IMR-90 (cell line): ENCODE measurements at regions not wholly inside any gene's neighbourhood (a gene's known extent, or its start where the extent isn't known, plus 50 kb on each side); places are given as distances from the start of the nearest gene placed in this dataset.

Experiments
- ATAC-seq: fragments of 200-7000 bp; cut with Tn5 transposase; 2 replicates; pipeline ENCODE4 v1.9.1; 2020; ENCODE audit warnings: low read depth, mild to moderate bottlenecking, moderate library complexity
- BruUV-seq: library from RNA; stranded (reverse); fragments of 400-500 nt; replicated peaks from 2 replicates; lab custom pipeline; 2021; lab: Mats Ljungman, UMichigan
- CTCF ChIA-PET: fragments of 300-600 bp; formaldehyde crosslinking; extraction: SDS; loops from one replicate; lab custom pipeline; 2021; ENCODE audit warnings: antibody characterized with exemption; lab: Yijun Ruan, JAX
- POLR2A ChIA-PET: fragments of 300-600 bp; sonication (Branson Sonifier 250); formaldehyde crosslinking; loops from one replicate; lab custom pipeline; 2022; ENCODE audit warnings: antibody characterized with exemption; ENCODE audit not compliant: unreplicated experiment; lab: Charles Lee
- DNase-seq: peaks from one replicate; pipeline ENCODE4 v3.0.0; 2013
- H2AFZ ChIP-seq: replicated peaks from 2 replicates; pipeline ENCODE3; 2013; ENCODE audit warnings: low read length, mild to moderate bottlenecking; ENCODE audit not compliant: poor library complexity
- H2AK5ac ChIP-seq: 2 replicates; pipeline ENCODE4 v1.6.1; 2013; ENCODE audit warnings: low read depth, low read length, inconsistent platforms
- H2AK9ac ChIP-seq: replicated peaks from 2 replicates; pipeline ENCODE3; 2013; ENCODE audit warnings: mild to moderate bottlenecking, low read depth, low read length, moderate library complexity; ENCODE audit not compliant: poor library complexity
- H2BK120ac ChIP-seq: 2 replicates; pipeline ENCODE4 v1.6.1; 2013; ENCODE audit warnings: low read depth, low read length, inconsistent platforms
- H2BK15ac ChIP-seq: 3 replicates; pipeline ENCODE4 v1.6.1; 2013; ENCODE audit warnings: low read depth, low read length, inconsistent platforms
- H2BK20ac ChIP-seq: 2 replicates; pipeline ENCODE4 v1.6.1; 2013; ENCODE audit warnings: low read depth, mild to moderate bottlenecking, inconsistent platforms, low read length, moderate library complexity
- H2BK5ac ChIP-seq: 2 replicates; pipeline ENCODE4 v1.6.1; 2013; ENCODE audit warnings: mild to moderate bottlenecking, low read depth, low read length, inconsistent platforms; ENCODE audit not compliant: poor library complexity, severe bottlenecking
- H3K14ac ChIP-seq: replicated peaks from 2 replicates; pipeline ENCODE4 v1.6.1; 2013; ENCODE audit warnings: low read depth, low read length, inconsistent platforms
- H3K18ac ChIP-seq: 2 replicates; pipeline ENCODE4 v1.6.1; 2013; ENCODE audit warnings: low read depth, low read length, control low read depth
- H3K23ac ChIP-seq: 2 replicates; pipeline ENCODE4 v1.6.1; 2013; ENCODE audit warnings: low read depth, low read length, inconsistent platforms
- H3K27ac ChIP-seq: 2 replicates; pipeline ENCODE4 v1.5.1; 2013; ENCODE audit warnings: mild to moderate bottlenecking, control low read depth, low read length; ENCODE audit not compliant: insufficient read depth
- H3K27me3 ChIP-seq: 2 replicates; pipeline ENCODE4 v1.6.1; 2013; ENCODE audit warnings: low read length; ENCODE audit not compliant: control insufficient read depth, insufficient read depth
- H3K36me3 ChIP-seq: 2 replicates; pipeline ENCODE4 v1.6.1; 2013; ENCODE audit warnings: low read length, mixed read lengths; ENCODE audit not compliant: control insufficient read depth, insufficient read depth
- H3K4ac ChIP-seq: 2 replicates; pipeline ENCODE4 v1.6.1; 2013; ENCODE audit warnings: low read depth, low read length, inconsistent platforms
- H3K4me1 ChIP-seq: 2 replicates; pipeline ENCODE4 v1.6.1; 2013; ENCODE audit warnings: low read length, mixed read lengths; ENCODE audit not compliant: control insufficient read depth, insufficient read depth
- H3K4me2 ChIP-seq: 2 replicates; pipeline ENCODE4 v1.6.1; 2013; ENCODE audit warnings: low read depth, mild to moderate bottlenecking, control low read depth, low read length, moderate library complexity
- H3K4me3 ChIP-seq: 2 replicates; pipeline ENCODE4 v1.5.1; 2013; ENCODE audit warnings: low read depth, mild to moderate bottlenecking, control low read depth, low read length, moderate library complexity; ENCODE audit not compliant: insufficient read depth
- H3K56ac ChIP-seq: 2 replicates; pipeline ENCODE4 v1.6.1; 2013; ENCODE audit warnings: low read length, inconsistent platforms; ENCODE audit not compliant: insufficient read depth; ENCODE audit errors: extremely low read depth
- H3K79me1 ChIP-seq, 2 experiments: 2 replicates each; pipeline ENCODE4 v1.6.1; 2013; ENCODE audit warnings: low read length in 2 of 2, inconsistent platforms in 1 of 2, low read depth in 1 of 2
- H3K9ac ChIP-seq: 2 replicates; pipeline ENCODE4 v1.6.1; 2013; ENCODE audit warnings: low read depth, low read length, control low read depth
- H3K9me1 ChIP-seq: 2 replicates; pipeline ENCODE4 v1.6.1; 2013; ENCODE audit warnings: low read length, inconsistent platforms; ENCODE audit not compliant: insufficient read depth
- H3K9me3 ChIP-seq: 2 replicates; pipeline ENCODE4 v1.6.1; 2013; ENCODE audit warnings: low read length; ENCODE audit not compliant: control insufficient read depth, insufficient read depth
- H4K20me1 ChIP-seq: 2 replicates; pipeline ENCODE4 v1.6.1; 2013; ENCODE audit warnings: low read length, inconsistent platforms; ENCODE audit not compliant: insufficient read depth
- H4K5ac ChIP-seq: 2 replicates; pipeline ENCODE4 v1.6.1; 2013; ENCODE audit warnings: mild to moderate bottlenecking, low read depth, low read length, control low read depth
- H4K8ac ChIP-seq, 2 experiments: 2 replicates each; pipeline ENCODE4 v1.6.1; 2013; ENCODE audit warnings: low read depth in 2 of 2, low read length in 2 of 2, control low read depth in 1 of 2, inconsistent platforms in 1 of 2
- H4K91ac ChIP-seq: 2 replicates; pipeline ENCODE4 v1.6.1; 2013; ENCODE audit warnings: low read depth, low read length, inconsistent platforms; ENCODE audit not compliant: insufficient read depth
- BHLHE40 ChIP-seq: fragments of 150-350 bp; IDR thresholded peaks from 2 replicates; pipeline ENCODE4 v1.6.1; 2016; ENCODE audit warnings: mild to moderate bottlenecking, low read depth, low read length
- MAFK ChIP-seq: IDR thresholded peaks from 2 replicates; pipeline ENCODE4 v1.6.1; 2012; ENCODE audit warnings: low read depth, low read length, improper control_type of control experiment
- MAZ ChIP-seq: IDR thresholded peaks from 2 replicates; pipeline ENCODE4 v1.6.1; 2012; ENCODE audit warnings: low read depth, mild to moderate bottlenecking, low read length, improper control_type of control experiment, moderate library complexity, borderline replicate concordance
- MXI1 ChIP-seq: IDR thresholded peaks from 2 replicates; pipeline ENCODE4 v1.6.1; 2012; ENCODE audit warnings: low read depth, mild to moderate bottlenecking, low read length, moderate library complexity, borderline replicate concordance
- NFE2L2 ChIP-seq: fragments of 150-350 bp; IDR thresholded peaks from 2 replicates; pipeline ENCODE4 v1.6.1; 2016; ENCODE audit warnings: low read depth, mild to moderate bottlenecking, low read length
- POLR2A ChIP-seq: IDR thresholded peaks from 2 replicates; pipeline ENCODE4 v1.6.1; 2012; ENCODE audit warnings: mild to moderate bottlenecking, low read depth, low read length
- RAD21 ChIP-seq: IDR thresholded peaks from 2 replicates; pipeline ENCODE4 v1.6.1; 2012; ENCODE audit warnings: low read length, improper control_type of control experiment
- RCOR1 ChIP-seq: IDR thresholded peaks from 2 replicates; pipeline ENCODE4 v1.6.1; 2012; ENCODE audit warnings: mild to moderate bottlenecking, low read length, improper control_type of control experiment; ENCODE audit not compliant: insufficient replicate concordance
- RFX5 ChIP-seq: IDR thresholded peaks from 2 replicates; pipeline ENCODE4 v1.8.0; 2012; ENCODE audit warnings: low read depth, mild to moderate bottlenecking, low read length, moderate library complexity
- WGBS, 2 experiments: methylation state at CpG; one replicate each; pipeline versions ENCODE4 v1.1.5 to v1.1.7; 2013; ENCODE audit warnings: missing lambda C conversion rate in 2 of 2; ENCODE audit not compliant: insufficient read length in 1 of 2; ENCODE audit errors: extremely low coverage in 2 of 2; 5-methylcytosine and 5-hydroxymethylcytosine counted together
- dilution Hi-C: fragments of 300-500 bp; cut with HindIII; formaldehyde crosslinking; loops from one replicate; pipeline ENCODE4 v1.14.3; 2018; ENCODE audit warnings: low sequenced_read_pairs; ENCODE audit not compliant: unreplicated experiment
- in situ Hi-C: fragments of 300-500 bp; cut with MboI; formaldehyde crosslinking; loops from 3 replicates; pipeline ENCODE4 v1.14.3; 2019; ENCODE audit warnings: low sequenced_read_pairs, inconsistent platforms, mixed read lengths
- intact Hi-C: fragments of 100-400 bp; cut with micrococcal nuclease; formaldehyde crosslinking; loops from 2 replicates; pipeline ENCODE4 v1.10.0; 2022
- TF ChIP-seq, protein P1 (sequence below): conservative IDR thresholded peaks from 2 replicates; pipeline ENCODE4 v1.5.1; 2012; ENCODE audit warnings: mild to moderate bottlenecking, low read depth, low read length, improper control_type of control experiment

GRCh38 chrX:40177942-40178715 lies 80.4 kb upstream of the BCOR start:
- H4K8ac ChIP-seq: no peak overlapping the region
- H3K4me1 ChIP-seq: no peaks in the 10 kb centered on the region
- no peak overlapping the region for H2BK120ac ChIP-seq
- no peaks in the 10 kb centered on the region for H3K9me1 ChIP-seq
- no peak overlapping the region for H3K27ac ChIP-seq
- ChIA-PET POLR2A (no interaction called here), CTCF (no interaction called here)
- BruUV-seq: no TSS peak
- H3K9me3 ChIP-seq: no peaks in the 10 kb centered on the region; the same call in 1 of the 2 replicates
- no peak overlapping the region for H2AK5ac ChIP-seq
- in situ Hi-C loops: no loop called here
- H3K4ac ChIP-seq: no peak overlapping the region
- no peak overlapping the region for H3K18ac ChIP-seq
- H4K91ac ChIP-seq: no peak overlapping the region
- no peak overlapping the region for H2BK15ac ChIP-seq
- dilution Hi-C loops: no loop called here
- intact Hi-C loops: no loop called here
- no peak overlapping the region for H2BK5ac ChIP-seq
- TF ChIP-seq RAD21 (no peak), RFX5 (no peak), MAZ (no peak), NFE2L2 (no peak), POLR2A (no peak), RCOR1 (no peak), MAFK (no peak), MXI1 (no peak), BHLHE40 (no peak)
- TF ChIP-seq, protein P1, sequence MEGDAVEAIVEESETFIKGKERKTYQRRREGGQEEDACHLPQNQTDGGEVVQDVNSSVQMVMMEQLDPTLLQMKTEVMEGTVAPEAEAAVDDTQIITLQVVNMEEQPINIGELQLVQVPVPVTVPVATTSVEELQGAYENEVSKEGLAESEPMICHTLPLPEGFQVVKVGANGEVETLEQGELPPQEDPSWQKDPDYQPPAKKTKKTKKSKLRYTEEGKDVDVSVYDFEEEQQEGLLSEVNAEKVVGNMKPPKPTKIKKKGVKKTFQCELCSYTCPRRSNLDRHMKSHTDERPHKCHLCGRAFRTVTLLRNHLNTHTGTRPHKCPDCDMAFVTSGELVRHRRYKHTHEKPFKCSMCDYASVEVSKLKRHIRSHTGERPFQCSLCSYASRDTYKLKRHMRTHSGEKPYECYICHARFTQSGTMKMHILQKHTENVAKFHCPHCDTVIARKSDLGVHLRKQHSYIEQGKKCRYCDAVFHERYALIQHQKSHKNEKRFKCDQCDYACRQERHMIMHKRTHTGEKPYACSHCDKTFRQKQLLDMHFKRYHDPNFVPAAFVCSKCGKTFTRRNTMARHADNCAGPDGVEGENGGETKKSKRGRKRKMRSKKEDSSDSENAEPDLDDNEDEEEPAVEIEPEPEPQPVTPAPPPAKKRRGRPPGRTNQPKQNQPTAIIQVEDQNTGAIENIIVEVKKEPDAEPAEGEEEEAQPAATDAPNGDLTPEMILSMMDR: no peak
- WGBS, 2 experiments: 57% methylated on average over 8 of the region's 14 CpGs; no CpG with 5 or more reads in 1 of the 2 experiments
- H4K5ac ChIP-seq: no peak overlapping the region
- no peak overlapping the region for H3K9ac ChIP-seq
- H3K36me3 ChIP-seq: no peaks in the 10 kb centered on the region
- H3K4me2 ChIP-seq: no peak overlapping the region
- H4K20me1 ChIP-seq: no peaks in the 10 kb centered on the region
- no peak overlapping the region for H3K4me3 ChIP-seq
- no peak overlapping the region for H2BK20ac ChIP-seq
- H3K79me1 ChIP-seq: peaks cover 0 to 3% of the 10 kb centered on the region in 2 experiments; a peak in 1 of 4 replicates
- H3K14ac ChIP-seq: no peak overlapping the region
- DNase-seq (no peak), ATAC-seq (no peak)
- H2AK9ac ChIP-seq: no peak overlapping the region
- H3K56ac ChIP-seq: no peak overlapping the region
- no peak overlapping the region for H2AFZ ChIP-seq
- H3K27me3 ChIP-seq: peaks cover 4% of the 10 kb centered on the region; the same call in 1 of the 2 replicates
- no peak overlapping the region for H3K23ac ChIP-seq
